GM21447 (cell line): ENCODE measurements at regions not wholly inside any gene's neighbourhood (a gene's known extent, or its start where the extent isn't known, plus 50 kb on each side); places are given as distances from the start of the nearest gene placed in this dataset.

Experiments used
- ATAC-seq: cut with Tn5 transposase; IDR thresholded peaks from one replicate; pipeline ENCODE4 v1.9.1; 2021; ENCODE audit not compliant: unreplicated experiment

DNA sequence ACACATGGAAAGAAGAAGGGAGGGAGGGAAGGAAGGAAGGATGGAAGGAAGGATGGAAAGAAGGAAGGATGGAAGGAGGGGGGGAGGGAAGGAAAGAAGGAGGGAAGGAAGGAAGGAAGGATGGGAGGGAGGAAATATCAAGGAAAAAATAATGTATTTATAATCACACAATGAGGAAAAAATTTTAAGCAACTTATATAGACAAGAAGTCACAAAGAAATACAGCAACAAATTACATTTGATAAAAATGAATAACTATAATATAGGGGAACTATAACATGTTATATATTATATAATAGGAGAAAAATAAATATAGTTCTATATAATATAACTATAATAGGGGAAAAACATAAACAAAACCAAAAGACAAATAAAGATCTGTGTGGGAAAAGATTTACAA lies 441.8 kb downstream of the LRATD1 start:
- no peak for ATAC-seq

DNA sequence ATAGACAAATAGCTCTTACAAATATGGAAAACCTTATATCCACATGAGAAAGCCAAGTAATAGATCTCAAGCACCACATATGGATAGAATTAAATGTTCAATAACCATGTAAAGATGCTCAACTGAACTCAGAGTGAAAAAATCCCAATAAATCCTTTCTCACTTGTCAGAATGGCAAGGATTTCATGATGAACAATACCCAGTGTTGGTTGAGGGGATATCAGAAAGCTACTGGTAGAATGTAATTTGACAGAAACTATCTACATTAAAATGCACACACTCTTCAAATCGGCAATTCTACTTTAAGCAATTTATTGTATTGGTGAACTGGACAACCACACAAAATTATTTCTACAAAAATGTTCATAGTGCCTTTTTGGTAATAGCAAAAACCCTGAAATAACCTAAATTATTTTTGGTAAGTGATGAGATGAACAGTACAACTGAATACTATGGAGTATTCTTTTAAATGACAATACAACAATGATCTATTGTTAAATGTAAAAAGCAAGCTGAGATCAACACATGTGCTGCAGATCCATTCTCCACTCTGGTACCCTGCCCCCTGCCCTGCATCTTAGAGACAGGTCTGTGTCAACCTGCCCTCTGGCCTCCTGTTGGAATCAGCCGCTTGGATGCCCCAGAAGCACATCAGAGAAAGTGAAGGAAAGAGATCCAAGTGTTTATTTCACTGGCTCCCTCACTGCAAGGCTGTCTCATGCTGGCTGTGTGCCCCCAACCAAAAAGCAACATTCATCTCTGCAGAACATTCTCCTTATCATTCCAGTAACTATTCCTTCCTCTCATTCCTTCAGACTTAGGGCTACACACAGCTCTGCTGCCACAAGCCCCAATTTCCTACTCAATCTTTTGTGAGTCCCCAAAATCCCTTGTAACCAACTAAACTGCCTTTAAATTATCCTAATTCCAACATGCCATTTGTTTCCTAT lies 442.5 kb downstream of the LRATD1 start:
- ATAC-seq: no peak

DNA sequence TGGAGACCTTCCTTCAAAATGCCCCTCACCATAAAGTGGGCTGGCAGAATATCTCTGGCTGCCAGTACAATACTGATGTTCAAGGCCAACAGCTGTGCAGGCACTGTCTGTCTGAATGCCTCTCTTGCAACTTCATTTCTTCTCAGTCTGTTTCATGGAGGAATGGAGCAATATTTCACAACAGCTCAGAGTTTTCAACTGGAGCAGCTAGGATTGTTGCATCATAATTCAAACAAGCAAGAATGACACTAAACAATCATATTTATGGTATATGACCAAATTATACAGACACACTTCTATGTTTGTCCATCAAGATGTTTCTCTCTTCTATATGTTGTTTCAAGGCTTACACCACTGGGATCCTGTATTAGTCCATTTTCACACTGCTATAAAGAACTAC lies 444.2 kb downstream of the LRATD1 start:
- no peak for ATAC-seq

DNA sequence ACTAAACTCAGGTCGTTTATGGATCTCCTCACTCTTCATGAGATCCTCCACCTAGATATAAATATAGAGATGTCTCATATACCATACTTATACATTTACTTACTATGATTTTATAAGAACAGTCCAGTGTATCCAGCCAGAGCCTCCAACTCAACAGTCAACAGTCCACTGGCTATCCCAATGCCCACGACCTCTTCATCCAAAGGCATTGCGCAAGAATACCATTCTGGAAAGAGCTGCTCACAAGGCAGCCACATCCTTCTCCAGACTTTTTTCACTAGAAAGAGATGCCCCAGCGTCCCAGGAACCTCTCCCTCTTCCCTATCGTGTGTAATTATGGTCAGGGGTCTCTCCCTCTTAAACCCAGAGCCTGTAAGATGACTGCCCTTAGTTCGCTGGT lies 448.8 kb downstream of the LRATD1 start:
- no peak for ATAC-seq

DNA sequence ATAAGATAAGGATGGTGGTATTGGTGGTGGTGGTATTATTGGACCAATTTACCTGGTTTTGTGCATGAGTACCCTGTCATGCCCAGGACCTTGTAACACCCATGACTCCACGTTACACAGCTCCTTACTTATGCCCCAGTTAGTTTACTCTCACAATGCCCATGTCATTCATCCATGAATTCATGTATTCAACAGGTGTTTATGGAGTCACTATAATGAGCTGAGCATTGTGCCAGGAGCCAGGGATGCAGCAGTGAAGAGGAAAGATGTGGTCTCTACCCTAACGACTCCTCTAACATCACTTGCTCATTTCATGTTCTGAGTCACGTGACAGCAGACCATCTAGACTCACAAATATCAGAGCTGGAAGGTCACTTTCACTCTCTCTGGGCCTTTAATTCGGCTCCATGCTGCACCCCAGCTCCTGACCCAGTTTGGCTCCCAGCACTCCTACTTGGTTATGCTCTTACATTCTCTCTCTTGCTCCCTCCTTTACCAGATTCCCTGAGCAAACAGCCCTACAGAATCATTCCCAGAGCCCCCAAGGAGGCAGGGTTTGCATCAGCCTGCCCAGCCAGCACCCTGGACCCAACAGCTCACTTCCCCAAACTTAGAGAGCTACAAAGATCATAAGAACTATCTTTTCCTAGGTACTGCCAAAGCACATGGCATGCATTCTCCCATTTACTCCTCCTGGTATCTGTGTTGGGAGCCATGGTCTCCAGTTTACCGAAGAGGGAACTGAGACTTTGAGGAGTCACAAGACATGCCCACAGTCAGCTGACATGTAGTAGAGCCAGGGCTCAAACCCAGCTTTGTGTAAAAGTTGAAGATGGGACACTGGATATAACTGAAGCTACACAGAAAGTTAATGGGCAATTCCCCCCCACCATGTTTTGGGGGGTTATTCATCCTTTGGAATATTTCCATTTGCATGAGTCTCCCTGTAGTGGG lies 449.9 kb downstream of the LRATD1 start:
- no peak for ATAC-seq

DNA sequence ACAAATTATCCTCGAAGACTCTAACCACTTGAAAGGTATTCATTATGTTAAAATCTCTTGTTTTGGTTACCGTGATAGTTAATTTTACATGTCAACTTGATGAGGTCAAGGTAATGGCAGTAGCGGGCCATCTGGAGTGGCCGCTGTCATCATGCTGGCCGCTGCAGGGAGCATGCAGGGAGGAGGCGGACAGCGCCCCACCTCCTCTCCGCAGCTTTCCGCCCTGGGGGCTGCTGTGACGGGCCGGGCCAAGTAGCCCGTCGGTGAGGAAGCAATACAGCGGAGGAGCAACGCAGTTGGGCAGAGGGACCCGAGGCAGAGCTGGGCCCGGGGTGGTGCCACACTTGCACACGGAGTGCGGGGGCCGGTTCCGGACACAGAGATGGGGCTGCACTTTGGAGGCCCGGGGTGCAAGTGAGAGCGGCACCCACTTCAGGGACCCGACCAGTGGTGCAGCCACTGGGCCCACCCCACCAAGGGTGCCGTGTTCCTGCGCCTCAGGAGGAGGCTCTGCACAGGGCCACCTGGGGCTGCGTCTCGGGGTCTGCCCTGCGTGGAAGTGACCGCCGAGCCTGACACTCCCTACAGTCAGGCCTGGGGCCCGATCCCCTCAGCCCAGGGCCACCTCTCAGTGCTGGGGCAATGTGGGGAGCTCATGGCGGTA lies 452.4 kb downstream of the LRATD1 start:
- no peak for ATAC-seq

DNA sequence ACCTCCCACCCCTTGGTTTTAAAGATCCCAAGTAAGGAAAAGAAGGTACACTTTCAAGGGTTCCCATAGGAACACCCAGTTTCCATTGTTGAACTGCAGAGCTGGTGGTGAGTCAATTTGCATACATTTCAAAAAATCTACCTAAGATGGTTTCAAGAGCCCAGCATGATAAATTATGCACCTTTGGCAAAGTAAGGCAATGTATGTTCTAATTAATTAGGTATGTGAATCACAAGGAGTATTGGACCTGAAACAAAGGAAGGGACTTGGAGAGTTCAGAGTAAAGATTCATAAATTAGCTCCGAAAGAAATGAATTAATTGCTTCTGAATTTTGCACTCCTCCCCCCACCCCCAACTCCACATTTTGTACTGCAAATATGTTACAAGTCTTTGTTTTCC lies 459.7 kb downstream of the LRATD1 start:
- no peak for ATAC-seq

DNA sequence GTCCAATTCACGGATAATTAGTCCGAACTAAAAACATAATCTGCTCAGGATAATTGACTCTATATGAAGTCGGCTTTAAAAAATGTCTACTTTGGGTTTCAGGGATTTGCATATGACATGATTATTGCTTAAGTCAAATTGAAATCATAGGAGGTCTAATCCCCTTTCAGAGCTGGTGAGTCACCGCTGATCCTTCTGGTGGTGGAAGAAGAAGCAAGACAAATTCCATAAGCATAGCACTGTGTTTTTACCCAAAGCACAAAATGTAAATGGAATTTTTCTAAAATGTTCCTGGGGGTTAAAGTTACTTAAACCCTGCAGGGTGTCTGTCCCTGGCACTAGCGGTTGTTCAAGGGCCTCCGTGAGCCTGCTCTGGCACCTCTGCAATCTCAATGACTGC lies 460.2 kb downstream of the LRATD1 start:
- no peak for ATAC-seq

DNA sequence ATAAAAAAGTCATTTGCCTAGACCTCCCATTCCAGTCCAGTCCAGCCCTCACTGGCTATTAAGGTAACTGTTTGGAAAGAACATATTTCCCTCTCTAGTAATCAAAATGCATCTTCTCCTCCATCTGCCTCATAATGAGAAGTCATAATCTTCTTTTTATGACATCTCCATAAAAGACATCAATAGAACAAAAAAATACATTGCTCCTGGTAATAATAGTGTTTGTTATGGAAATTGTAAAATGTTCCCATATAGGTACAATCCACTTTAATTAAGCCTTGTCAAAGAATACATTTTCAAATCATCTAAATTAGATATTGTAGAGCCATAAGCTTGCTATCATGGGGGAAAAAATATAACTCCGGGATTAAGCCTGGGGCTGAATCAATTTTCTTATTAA lies 461.6 kb downstream of the LRATD1 start:
- no peak for ATAC-seq

DNA sequence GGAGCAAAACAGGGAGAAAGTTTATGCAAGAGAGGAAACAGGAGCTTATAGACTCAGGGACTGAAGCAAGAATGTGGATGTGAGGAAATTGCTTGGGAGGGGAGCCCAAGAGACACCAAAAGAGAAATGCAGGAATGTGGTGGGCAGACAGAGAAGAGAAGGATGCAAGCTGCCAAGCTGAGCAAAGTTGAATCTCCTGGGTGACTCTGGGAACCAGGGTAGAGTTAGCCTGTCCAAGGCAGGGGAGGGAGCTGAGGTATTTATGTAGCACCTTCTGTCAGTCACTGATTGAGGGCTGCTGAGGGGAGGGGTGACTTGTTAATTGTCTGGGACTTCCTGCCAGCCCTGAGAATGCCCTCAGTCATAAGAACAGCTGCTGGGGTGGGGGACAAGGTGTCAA lies 464.3 kb downstream of the NBAS start:
- no peak for ATAC-seq

DNA sequence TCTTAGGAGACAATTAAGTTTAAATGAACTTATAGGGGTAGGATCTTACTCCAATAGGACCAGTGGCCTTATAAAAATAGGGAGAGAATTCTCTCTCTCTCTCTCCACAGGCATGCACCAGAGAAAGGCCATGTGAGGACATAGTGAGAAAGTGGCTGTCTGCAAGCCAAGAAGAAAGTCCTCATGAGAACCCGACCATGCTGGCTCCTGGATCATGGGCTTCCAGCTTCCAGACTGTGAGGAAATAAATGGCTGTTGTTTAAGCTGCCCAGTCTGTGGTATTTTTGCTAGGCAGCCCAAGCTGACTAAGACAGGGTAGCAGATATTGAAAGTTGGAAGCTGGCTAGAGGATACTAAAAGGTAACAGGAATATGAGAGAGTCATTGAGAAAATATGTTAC lies 454.0 kb downstream of the NBAS start:
- ATAC-seq: no peak

DNA sequence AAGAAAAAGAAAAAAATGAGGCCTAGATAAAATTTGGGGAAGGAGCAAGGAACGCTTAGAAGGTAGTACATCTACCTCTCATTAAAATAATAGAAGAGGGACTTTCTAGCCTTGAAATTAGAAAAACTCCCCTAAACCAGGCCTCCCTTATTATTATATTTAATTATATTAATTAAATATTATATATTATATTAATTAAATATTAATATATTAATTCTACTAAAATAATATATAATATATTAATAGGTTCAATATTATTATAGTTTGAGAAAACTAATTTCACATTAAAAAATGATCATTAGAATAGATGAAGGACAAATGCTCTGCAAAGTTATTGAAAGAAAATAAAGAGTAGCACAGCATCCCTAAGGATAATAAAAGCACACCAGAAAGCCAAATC lies 449.4 kb downstream of the NBAS start:
- ATAC-seq: no peak

DNA sequence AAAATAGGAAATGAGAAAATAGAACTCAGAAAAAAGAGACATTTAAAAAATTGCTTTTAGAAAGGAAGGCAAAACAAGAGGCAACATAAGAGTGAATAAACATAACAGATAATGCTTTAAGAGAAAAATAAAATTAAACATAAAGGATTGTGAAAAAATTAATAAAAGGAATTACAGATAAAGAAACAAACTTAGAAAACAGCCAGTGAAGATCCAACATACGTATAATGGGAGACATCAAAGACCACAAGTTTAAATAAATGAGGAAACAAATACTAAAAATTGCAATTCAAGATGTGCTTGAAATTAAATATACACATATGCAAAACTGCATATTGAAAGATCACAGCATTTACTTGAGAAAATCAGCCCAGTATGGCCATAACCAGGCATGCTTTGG lies 448.9 kb downstream of the NBAS start:
- ATAC-seq: no peak

DNA sequence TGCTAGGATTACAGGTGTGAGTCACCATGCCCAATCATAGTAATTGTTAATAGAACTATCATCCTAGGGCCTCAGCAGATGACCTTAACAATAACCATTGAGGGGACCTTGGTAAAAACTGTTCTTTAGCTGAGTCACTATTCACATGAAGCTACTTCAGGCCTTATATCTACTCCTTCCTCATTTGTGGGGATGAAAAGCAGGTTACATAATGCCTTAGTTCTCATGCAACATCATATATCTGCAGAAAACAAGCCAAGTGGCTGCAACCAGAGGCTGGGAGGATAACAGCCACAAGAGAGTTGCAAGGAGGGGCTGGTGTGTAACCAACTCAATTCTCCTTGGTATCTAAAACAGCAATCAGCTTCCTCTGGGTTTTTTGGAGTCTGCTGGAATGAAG lies 445.4 kb downstream of the NBAS start:
- no peak for ATAC-seq

DNA sequence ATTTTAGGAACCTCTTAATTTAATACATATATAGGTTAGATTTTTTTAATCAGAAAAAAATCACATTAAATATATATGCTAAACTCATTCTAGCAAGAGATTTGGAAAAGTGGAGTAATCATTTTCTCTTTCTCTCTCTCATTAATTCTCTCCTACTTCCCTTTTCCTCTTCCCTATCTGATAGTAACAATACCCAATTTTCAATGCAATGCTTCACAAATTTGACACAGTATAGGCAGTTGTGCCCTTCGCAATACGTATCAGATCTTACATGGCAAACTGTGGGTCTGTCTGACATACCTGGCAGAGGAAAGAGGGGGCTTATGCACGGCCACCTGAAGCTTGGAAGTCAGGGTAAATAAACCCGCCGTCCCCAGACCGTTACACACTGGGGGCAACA lies 444.3 kb downstream of the NBAS start:
- ATAC-seq: no peak
